SK-MEL-5 (cell line): ENCODE measurements at regions not wholly inside any gene's neighbourhood (a gene's known extent, or its start where the extent isn't known, plus 50 kb on each side); places are given as distances from the start of the nearest gene placed in this dataset.
"Not testable (repeated sequence)": the region's sequence is repeated elsewhere in the genome, so short reads cannot be mapped to it uniquely, and the experiment has no call there.

ENCODE experiments used
- DNase-seq: peaks from one replicate; pipeline ENCODE4 v3.0.0-alpha.2; 2016; ENCODE audit warnings: low read depth, low spot score
- in situ Hi-C: cut with HindIII; loops from 2 replicates; pipeline ENCODE4 v1.10.0; 2016; ENCODE audit warnings: low sequenced_read_pairs, high pct_unique_total_duplicates, low pct_unique_long_range_greater_than_20kb

DNA sequence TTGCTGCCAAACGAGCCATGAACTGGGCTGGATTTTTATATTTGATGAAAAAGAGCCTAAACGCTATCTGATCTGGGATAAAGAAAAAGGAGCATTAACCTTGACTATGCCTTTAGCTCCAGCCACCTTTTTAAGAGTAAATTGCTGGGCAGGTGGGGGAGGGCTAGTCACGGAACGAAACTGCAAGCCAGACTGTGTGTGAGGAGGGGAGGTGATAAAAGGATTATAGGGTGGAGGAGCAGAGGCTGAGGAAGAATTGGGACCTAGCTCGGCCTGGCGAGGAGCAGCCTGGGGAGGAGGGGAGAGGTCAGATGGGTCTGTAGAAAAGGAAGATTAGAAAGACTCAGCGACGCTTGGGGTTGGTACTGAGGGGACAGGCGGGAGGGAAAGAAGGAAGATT lies 183.1 kb downstream of the CD83 start:
- in situ Hi-C loops, result not testable (repeated sequence)

DNA sequence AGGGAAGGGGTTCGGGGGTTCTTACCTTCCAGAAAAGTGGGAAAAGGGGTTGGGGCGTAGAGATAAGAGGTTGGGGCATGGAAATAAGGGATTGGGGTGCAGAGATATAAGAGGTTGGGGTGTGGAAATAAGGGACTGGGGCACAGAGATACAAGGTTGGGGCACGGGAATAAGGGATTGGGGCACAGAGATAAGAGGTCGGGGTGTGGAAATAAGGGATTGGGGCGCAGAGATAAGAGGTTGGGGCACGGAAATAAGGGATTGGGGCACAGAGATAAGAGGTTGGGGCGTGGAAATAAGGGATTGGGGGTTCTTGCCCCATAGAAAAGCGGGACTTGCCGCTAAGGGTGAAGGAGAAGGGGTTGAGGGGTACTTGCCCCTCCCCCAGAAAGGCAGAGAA lies 183.9 kb downstream of the CD83 start:
- in situ Hi-C loops, DNase-seq: not testable (repeated sequence)

More for the DNA sequence above, 183.1 kb downstream of the CD83 start:
- not testable (repeated sequence) for DNase-seq

DNA sequence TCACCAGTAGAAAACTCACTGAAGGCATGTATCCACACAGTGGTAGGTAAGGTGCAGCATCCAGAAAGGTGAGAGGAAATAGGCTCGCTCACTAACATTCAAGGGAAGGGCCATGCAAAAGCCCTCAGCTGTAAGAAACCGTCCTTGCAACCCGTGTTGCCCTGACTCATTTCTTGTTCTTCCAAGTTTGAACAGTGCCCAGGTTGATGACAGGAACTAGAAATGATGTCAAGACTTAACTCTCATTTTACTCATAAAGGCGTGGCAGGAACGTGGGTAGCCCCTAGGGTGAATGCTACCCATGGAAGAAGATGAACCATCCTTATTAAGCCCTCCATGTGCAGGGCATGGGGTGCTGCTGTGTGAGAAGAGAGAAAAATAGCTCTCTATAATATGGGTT lies 187.6 kb downstream of the CD83 start:
- no peak for DNase-seq
- in situ Hi-C loops, result no loop called here

DNA sequence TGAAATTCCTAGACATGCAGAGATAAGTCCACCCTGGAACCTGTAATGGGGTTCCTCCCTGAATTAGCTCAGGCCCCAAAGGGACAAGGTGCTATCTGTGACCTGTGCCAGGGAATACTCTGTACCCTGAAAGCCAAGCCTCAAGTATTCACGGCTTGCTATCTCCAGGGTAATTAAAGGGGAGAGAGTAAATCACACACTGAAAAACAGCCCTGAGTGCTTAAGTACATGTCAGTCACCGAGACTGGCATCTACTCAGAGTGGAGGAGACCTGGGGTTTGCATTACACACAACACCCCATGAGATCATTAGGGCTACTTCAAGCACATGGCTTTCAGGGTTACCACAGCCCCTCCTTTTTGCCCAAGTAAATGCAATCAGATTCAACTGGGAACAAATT lies 188.1 kb downstream of the CD83 start:
- DNase-seq, result no peak
- in situ Hi-C loops, result no loop called here

DNA sequence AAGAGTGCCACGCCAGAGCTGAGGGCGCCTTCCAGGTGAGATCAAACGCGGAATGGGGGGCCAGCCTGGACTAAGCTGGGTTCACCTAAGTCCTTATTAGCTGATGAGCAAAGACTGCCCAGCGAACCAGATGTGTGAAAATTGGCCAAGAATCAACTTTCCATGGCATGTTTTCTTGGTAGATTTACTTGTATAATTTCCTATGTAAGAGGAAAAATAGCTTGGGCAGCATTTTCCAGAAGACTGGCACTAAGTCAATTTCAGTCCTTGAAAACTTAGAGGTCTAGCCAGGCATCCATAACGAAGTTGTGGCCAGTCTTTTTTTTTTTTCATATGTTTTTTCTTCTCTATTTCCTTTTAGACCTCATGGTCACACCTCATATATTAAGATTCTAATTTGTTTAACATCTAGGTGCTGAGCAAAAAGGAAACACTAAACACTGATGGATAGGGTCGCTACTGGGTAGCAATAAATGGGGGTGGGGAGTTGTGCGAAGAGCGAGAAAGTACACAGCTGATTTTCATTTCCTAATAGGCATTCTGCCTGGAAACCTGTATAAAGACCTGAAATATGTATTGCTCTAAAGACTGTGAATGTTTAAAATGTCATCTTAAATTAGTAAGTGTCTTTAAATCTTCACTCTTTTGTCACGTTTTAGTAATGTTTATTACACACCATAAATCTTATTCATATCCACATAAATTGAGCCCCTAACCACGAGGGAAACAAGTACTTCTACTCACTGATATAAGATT lies 188.8 kb downstream of the CD83 start:
- in situ Hi-C loops, result no loop called here
- no peak for DNase-seq

DNA sequence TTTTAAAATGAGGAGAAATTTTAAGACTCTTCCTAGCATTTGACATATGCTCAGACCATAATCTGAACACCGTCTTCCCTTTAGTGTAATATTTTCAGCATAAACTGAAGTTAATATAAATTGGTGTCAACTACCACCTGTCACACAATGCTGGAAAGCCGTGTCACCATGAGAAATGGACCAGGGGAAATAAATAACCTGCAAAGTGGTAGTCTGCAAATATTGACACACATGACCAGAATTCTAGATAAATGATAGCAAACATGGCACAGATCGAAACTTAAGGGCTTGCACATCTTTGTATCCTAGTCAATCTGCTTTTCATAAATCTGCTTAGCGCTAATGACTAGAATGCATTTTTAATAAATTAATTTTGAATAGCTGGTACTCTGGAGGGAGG lies 191.9 kb downstream of the CD83 start:
- no peak for DNase-seq
- in situ Hi-C loops, result no loop called here

DNA sequence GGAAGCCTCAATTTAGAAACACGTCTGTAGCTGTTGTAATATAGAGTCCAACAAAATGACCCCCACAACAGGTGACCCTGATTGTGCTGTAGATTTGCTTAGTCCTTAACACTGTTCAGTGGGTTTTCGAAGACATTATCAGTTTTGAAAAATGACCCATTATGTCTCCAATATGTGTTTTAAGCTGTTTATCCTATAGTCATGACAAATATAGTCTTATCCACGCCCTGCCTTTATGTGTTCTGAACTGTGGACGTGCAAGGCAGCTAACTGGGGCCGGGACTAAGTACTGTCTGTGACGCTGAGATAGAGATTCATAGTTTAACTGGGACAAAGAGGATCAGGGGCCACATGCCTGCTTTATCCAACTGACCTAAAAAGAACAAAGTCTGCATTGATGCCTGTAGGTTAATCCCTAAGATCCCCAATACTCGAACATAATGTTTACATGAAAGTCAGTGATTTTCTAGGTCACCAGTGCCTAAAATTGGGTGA lies 192.4 kb downstream of the CD83 start:
- in situ Hi-C loops, result no loop called here
- DNase-seq, result no peak

DNA sequence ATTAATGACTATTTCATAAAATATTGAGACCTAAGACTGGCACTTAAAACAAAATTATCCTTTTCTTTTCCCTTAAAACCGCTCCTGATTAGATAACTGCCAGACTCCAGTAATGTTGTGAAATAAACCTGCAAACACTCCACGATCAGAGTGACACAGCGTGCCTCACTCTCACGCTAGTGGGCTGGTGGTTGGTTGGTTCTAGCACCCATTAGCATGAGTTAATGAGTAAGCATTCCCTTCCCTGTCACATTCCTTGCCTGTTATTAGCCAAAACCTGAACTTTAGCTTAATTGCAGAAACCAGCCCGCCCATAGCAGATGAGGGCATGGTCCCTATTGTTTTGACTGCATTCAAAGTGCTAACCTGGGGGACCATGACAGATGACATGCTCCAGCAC lies 193.4 kb downstream of the CD83 start:
- in situ Hi-C loops, result no loop called here

DNA sequence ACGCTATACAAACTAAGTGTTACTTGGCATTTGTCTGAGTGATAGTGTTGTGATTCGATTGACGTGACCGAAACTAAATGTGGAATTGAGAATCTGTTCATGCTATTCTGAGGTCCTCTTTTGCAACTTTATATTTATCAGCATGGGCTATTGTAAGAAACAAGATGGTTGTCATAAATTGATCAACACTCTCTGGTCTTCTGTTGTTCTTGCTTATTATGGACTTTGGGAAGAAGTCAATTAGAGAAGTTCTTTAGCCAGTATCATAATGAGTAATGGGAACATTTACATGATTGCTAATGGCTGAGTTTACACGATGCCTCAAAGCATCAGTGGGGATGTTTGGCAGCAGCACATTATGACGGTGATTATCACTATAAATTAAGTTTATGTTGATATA lies 195.0 kb downstream of the CD83 start:
- DNase-seq, result no peak
- in situ Hi-C loops, result no loop called here

More for the DNA sequence above, 193.4 kb downstream of the CD83 start:
- DNase-seq, result no peak

DNA sequence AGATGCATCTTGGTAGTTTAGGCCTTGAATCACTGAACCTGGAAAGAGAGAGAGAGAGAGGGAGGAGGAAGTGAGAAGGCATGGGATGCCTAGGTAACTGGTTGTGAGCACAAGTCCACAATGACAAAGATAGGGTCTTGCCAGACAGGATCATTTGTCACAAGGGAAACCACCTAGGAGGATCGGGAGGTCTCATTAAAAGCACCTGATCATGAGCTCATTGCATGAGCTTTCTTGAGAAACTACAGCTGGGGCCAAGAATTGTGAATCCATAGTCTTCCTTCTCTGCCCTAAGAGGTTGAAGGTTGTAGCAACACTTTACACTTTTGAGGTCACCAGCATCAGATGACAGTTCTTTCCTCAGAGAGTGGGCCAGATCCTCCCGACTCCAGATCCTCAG lies 195.7 kb downstream of the CD83 start:
- DNase-seq, result no peak
- in situ Hi-C loops, result no loop called here

DNA sequence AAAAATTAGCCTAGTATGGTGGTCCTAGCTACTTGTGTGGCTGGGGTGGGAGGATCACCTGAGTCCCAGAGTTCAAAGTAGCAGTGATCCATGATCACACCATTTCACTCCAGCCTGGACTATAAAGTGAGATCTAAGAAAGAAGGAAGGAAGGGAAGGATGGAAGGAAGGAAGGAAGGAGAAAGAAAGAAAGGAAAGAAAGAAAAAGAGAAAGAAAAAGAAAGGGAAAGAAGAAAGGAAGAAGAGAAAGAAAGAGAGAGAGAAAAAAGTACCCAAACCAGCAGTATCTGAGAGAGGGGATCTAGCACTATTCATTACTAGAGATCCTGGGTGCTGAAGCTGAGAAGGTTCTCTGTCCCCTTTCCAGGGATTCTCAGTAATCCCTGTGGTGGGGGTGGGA lies 197.8 kb downstream of the CD83 start:
- DNase-seq, result no peak

DNA sequence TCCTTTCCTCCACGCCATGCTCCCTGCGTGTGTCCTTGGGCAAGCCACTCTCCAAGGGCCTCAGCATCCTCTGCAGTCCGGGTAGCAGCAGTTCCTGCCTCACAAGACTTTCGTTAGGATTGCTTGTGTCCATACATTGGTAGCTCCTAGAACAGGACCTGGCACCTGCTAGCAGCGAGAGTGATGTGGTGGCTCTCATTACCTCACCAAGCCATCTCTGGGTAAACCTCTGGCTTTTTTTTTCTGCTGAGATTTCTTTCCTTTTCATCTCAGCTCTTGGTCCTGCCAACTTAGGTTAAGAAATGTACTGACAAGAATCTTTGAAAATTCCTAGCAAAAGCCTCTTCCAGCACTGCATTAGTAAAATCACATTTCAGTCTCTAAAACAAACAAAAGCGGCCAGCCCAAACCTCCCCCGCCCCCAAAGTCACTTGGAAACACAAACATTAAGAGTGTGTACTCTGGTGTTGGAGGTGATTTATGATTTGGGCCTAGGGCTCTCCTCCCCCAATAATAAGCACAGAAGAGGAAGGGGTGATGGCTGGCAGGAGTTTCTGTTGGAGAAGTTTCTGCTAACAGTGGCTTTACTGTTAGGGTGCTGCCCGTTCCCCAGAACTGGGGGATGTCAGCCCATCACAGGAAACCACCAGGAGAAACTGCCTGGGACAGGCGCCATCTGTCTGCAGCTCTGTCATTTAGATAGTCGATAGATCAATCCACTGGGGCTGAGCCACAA lies 199.2 kb downstream of the CD83 start:
- in situ Hi-C loops, result no loop called here
- no peak for DNase-seq

More for the DNA sequence above, 197.8 kb downstream of the CD83 start:
- in situ Hi-C loops, result no loop called here

DNA sequence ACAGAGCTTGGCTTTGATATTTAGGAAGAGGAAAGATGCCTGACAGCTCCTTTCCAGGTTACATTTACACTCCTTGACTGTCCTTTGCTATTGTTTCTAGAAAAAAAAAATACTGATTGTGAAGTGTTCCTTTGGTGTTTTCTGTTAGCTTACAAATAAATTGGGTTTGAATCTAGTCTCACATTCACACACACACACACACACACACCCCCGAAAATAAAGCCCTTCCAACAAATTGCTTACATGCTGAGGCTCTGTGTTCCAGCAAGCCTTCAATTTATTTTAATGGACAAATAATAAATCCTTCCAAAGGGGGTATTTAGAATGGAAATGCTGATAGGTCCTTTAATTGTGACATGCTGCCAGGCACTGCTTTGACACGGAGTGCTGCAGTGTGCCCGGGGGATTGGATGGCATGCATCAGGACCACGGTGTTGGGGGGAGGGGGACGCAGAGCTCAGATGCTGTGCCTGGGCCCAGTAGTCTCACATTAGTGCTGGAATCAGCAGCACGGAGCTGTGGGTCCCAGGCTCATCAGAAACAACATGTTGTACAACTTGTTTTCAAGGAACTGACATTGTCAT lies 199.9 kb downstream of the CD83 start:
- no peak for DNase-seq
- in situ Hi-C loops, result no loop called here

DNA sequence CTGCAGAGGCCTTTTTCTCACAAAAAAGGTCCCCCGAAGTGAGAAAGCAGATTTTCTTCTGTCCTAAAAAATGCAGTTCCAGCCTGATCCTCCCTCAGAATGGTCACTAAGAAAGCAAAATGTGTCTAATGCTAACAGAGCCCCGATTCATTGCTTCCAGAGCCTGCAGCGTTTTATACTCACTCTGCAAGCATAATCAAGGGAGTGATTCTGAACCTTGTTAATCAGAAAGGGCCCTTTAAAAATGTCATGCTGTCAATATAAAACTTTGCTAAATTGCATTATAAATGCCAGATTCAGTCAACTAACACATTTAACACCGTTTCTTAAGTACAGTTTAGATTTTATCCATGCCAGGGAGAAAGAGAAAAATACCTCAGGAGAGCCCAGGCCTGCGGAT lies 202.8 kb downstream of the CD83 start:
- in situ Hi-C loops, result no loop called here
- peak; percentile 66 for DNase-seq

DNA sequence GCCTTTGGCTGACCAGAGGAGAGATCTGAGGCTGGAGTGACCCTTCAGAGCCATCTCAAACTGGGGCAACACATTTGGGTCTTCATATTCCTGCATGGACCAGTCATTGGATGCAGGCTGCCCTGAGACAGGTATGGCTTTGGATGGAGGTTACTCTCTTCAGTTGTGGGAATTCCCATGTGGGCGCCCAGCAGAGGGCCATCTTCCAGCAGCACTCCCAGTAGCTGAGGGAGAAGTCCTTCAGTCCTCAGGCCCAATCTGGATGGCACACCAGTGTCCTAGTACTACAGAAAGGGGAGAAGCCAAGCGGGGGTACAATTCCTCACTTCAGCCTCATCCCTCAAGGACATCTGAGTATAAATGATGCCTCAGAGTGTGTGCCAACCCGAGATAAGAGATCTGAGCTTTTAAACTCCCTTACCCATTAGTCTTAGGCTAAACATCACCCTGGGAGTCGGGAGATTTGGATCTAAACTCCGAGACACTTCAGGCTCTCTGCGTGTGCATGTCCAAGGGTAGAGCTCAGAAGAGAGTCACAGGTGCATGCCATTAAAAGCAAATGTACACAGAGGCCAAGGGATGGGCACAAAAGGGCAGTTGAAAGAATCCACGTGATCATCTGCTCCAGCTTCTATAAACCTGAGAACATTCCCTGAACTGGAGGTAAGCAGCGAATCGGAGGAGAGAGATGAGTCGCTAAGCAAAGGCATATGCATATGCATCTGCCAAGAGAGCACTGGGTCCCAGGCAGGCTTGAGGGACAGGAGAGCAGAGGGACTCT lies 204.6 kb downstream of the CD83 start:
- in situ Hi-C loops, result no loop called here
- peak; percentile 23 for DNase-seq

DNA sequence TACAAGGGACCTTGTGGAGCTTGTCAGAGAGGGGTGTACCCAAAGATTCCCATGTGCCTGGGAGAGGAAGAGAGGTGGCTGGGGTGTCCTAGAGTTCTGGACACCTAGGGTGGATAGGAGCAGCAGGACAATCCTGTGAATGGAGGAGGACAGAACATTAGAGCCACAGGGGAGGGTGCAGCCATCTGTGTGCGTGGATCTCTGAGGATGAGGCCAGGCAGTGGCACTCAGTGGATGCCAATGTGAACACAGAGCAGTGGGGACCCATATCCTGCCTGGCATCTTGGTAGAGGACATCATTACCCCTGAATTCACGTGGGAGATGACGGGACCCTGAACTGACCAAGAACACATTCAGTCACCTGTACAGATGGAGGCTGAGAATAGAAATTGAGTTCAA lies 205.3 kb downstream of the CD83 start:
- in situ Hi-C loops, result no loop called here
- DNase-seq, result no peak

DNA sequence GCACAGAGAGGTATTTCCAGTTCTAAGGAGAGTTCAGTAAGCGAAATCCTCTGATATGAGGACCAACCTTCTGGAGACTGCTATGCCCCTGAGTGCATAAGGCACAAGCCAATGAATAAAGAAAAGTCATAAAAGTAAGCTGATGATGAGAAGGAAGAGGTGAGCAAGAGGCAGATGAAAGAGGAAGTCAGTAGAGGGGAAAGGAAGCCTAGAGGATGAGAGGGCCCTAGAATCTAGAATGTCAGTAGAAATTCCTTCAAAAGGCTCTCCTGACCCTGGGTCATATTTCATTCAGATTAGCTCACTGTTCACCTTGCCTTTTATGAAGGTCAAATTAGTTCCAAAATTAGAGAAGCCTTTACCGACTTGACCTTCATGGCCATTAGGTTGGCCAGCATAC lies 209.2 kb downstream of the CD83 start:
- DNase-seq, result no peak
- in situ Hi-C loops, result no loop called here

DNA sequence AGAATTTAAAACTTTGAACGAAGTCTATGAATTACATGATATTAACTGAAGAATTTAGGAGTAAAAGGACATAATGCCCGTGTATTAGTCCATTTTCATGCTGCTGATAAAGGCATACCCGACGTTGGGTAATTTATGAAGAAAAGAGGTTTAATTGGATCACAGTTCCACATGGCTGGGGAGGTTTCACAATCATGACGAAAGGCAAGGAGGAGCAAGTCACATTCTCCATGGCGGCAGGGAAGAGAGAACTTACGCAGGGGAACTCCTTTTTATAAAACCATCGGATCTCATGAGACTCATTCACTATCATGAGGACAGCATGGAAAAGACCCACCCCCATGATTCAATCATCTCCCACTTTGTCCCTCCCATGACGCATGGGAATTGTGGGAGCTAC lies 210.6 kb downstream of the CD83 start:
- DNase-seq, result no peak
- in situ Hi-C loops, result no loop called here
